ENCODE measurements at regions not wholly inside any gene's neighbourhood (a gene's known extent, or its start where the extent isn't known, plus 50 kb on each side); places are given as distances from the start of the nearest gene placed in this dataset.
"Not testable (repeated sequence)": the region's sequence is repeated elsewhere in the genome, so short reads cannot be mapped to it uniquely, and the experiment has no call there.

- Histone ChIP-seq H3K9me3 (no peaks in the 10 kb centered on the region), H3K27ac (no peak overlapping the region), H3K4me1 (ENCODE audit: control insufficient read depth in 1 of 2, low read depth in 2 of 2) (no peaks in the 10 kb centered on the region), H3K27me3 (replicated peaks; ENCODE audit: insufficient read depth) (no peaks in the 10 kb centered on the region), H3K36me3 (no peaks in the 10 kb centered on the region), H3K4me3 (no peak overlapping the region)
- DNase-seq (ENCODE audit: low spot score) (no peak), ATAC-seq (ENCODE audit: insufficient number of reproducible peaks, low FRiP score, low read depth) (no peak)
- no peak for TF ChIP-seq CTCF (IDR thresholded peaks at IDR 0.05)
Measured at GRCh38 chr4:138630666-138631065, 384.9 kb upstream of the NOCT start.

- H3K4me1 ChIP-seq (ENCODE audit: control insufficient read depth in 1 of 2, low read depth in 2 of 2) = no peaks in the 10 kb centered on the region
- no peak for ATAC-seq (ENCODE audit: insufficient number of reproducible peaks, low FRiP score, low read depth)
- H3K9me3 ChIP-seq = no peaks in the 10 kb centered on the region
- H3K27me3 ChIP-seq (replicated peaks; ENCODE audit: insufficient read depth) = no peaks in the 10 kb centered on the region
- TF ChIP-seq CTCF (IDR thresholded peaks at IDR 0.05) = no peak
- no peak overlapping the region for H3K27ac ChIP-seq
- no peak for DNase-seq (ENCODE audit: low spot score)
- no peak overlapping the region for H3K4me3 ChIP-seq
- no peaks in the 10 kb centered on the region for H3K36me3 ChIP-seq
Measured at GRCh38 chr4:138629669-138630068, 385.9 kb upstream of the NOCT start.

- Histone ChIP-seq H3K36me3 (no peaks in the 10 kb centered on the region), H3K27me3 (replicated peaks; ENCODE audit: insufficient read depth) (no peaks in the 10 kb centered on the region), H3K4me3 (no peak overlapping the region), H3K27ac (no peak overlapping the region), H3K9me3 (no peaks in the 10 kb centered on the region), H3K4me1 (ENCODE audit: control insufficient read depth in 1 of 2, low read depth in 2 of 2) (no peaks in the 10 kb centered on the region)
- no peak for TF ChIP-seq CTCF (IDR thresholded peaks at IDR 0.05)
- no peak for ATAC-seq (ENCODE audit: insufficient number of reproducible peaks, low FRiP score, low read depth)
- no peak for DNase-seq (ENCODE audit: low spot score)
Measured at GRCh38 chr4:138627096-138627495, 384.9 kb upstream of the SLC7A11 start.

GRCh38 chr4:138622362-138622761 lies 380.2 kb upstream of the SLC7A11 start:
- H3K4me3 ChIP-seq; H3K9me3 ChIP-seq; H3K4me1 ChIP-seq (ENCODE audit: control insufficient read depth in 1 of 2, low read depth in 2 of 2); H3K27ac ChIP-seq; H3K27me3 ChIP-seq (replicated peaks; ENCODE audit: insufficient read depth); DNase-seq (ENCODE audit: low spot score); H3K36me3 ChIP-seq; ATAC-seq (ENCODE audit: insufficient number of reproducible peaks, low FRiP score, low read depth): not testable (repeated sequence)

- no peak for DNase-seq (ENCODE audit: low spot score)
- Histone ChIP-seq H3K36me3 (no peaks in the 10 kb centered on the region), H3K27me3 (replicated peaks; ENCODE audit: insufficient read depth) (no peaks in the 10 kb centered on the region), H3K4me1 (ENCODE audit: control insufficient read depth in 1 of 2, low read depth in 2 of 2) (no peaks in the 10 kb centered on the region), H3K9me3 (no peaks in the 10 kb centered on the region), H3K27ac (no peak overlapping the region), H3K4me3 (no peak overlapping the region)
- TF ChIP-seq CTCF (IDR thresholded peaks at IDR 0.05) = no peak
- ATAC-seq (ENCODE audit: insufficient number of reproducible peaks, low FRiP score, low read depth) = no peak
Measured at GRCh38 chr4:138616775-138617174, 374.6 kb upstream of the SLC7A11 start.

- ATAC-seq (ENCODE audit: insufficient number of reproducible peaks, low FRiP score, low read depth) (no peak), DNase-seq (ENCODE audit: low spot score) (no peak)
- H3K4me1 ChIP-seq (ENCODE audit: control insufficient read depth in 1 of 2, low read depth in 2 of 2) = peaks cover 9 to 19% of the 10 kb centered on the region in 2 donors
- H3K27ac ChIP-seq = no peak overlapping the region
- TF ChIP-seq CTCF (IDR thresholded peaks at IDR 0.05) = no peak
- H3K27me3 ChIP-seq (replicated peaks; ENCODE audit: insufficient read depth) = no peaks in the 10 kb centered on the region
- H3K9me3 ChIP-seq = no peaks in the 10 kb centered on the region
- no peak overlapping the region for H3K4me3 ChIP-seq
- H3K36me3 ChIP-seq = no peaks in the 10 kb centered on the region
Measured at GRCh38 chr4:138614398-138615142, 372.4 kb upstream of the SLC7A11 start.
